AG08395 (cell line): ENCODE measurements at regions not wholly inside any gene's neighbourhood (a gene's known extent, or its start where the extent isn't known, plus 50 kb on each side); places are given as distances from the start of the nearest gene placed in this dataset.
A peak's percentile ranks its signal among the peaks of the same experiment; 100 is the strongest.

Experiments
- DNase-seq: peaks from one replicate; pipeline ENCODE4 v3.0.0; 2012; ENCODE audit warnings: mixed read lengths, low spot score

GRCh38 chr12:75600146-75600545, 88.7 kb upstream of the KRR1 start:
- DNase-seq, result no peak

- DNase-seq, result no peak
Measured at GRCh38 chr12:75599061-75599460, 87.7 kb upstream of the KRR1 start.

- DNase-seq, result no peak
Measured at GRCh38 chr12:75596406-75596805, 85.0 kb upstream of the KRR1 start.

DNA sequence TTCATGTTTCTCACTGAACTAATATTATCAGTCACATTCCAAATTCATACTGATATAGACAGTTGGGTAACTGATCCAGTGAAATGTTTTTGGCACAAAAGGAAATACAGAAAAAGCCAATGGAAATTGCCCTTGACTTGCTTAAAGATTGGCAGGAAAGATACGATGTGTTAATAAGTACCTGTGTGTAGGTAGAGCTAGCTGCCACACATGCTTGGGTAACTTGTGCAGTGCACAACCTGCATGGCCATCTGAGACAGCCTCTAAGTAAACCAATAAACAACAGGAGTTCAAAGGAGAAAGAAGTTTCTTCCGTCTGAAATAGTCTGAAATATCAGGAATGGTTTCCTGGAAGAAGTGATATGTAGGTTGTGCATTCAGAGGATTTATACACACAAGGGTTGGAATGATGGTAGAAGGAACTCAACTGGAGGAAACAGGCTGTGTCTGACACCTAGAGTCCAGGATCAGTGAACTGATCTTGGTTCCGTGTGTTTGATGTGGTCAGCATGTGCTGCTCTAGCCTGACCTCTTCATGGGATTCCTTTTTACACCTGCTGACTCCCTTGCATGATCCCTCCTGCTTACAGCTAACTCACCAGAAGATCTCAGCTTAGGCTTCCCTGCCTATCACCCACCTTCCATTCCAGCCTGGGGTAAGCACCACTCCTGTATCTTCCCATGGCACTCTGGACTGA, 81.4 kb upstream of the KRR1 start:
- DNase-seq, result no peak

- no peak for DNase-seq
Measured at GRCh38 chr12:75592086-75592485, 80.7 kb upstream of the KRR1 start.

GRCh38 chr12:75591628-75592027, 80.2 kb upstream of the KRR1 start:
- no peak for DNase-seq

GRCh38 chr12:75589801-75590200, 78.4 kb upstream of the KRR1 start:
- DNase-seq, result no peak

GRCh38 chr12:75587340-75588106, 76.1 kb upstream of the KRR1 start:
- DNase-seq, result peak; percentile 21

GRCh38 chr12:75585330-75585729, 73.9 kb upstream of the KRR1 start:
- DNase-seq, result peak; percentile 50

GRCh38 chr12:75583355-75583754, 71.9 kb upstream of the KRR1 start:
- DNase-seq, result no peak

DNA sequence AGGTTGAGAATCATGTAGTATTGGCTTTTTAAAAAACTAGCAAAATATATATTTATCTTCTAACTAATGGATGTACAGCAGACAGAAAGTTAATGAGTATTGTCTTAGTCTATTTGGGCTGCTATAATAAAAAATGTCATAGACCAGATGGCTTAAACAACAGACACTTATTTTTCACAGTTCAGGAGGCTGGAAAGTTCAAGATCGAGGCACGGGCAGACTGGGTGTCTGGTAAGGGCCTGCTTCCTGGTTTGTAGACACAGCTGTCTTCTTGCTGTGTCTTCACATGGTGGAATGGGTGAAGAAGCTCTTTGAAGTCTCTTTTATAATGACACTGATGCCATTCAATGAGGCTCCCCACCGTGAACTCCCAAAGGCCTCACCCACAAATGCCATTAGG, 70.1 kb upstream of the KRR1 start:
- no peak for DNase-seq

GRCh38 chr12:75579552-75579951, 68.1 kb upstream of the KRR1 start:
- no peak for DNase-seq

DNA sequence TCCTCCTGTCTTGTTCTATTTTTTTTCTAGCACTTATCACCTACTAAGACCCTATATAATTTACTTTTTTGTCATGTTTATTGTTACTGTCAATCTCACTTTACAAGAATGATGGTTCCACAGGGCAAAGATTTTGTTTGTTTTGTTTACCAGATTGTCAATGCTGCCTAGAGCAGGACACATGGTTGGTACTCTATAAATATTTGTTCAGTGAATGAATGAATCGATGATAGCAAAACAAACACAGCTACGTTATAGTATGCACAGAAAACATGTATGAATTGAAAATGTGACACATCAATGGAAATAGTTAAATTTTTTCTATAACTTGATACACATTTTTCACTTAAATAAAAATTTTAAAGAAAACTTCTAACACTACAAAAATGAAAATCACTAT, 67.1 kb upstream of the KRR1 start:
- DNase-seq, result no peak

DNA sequence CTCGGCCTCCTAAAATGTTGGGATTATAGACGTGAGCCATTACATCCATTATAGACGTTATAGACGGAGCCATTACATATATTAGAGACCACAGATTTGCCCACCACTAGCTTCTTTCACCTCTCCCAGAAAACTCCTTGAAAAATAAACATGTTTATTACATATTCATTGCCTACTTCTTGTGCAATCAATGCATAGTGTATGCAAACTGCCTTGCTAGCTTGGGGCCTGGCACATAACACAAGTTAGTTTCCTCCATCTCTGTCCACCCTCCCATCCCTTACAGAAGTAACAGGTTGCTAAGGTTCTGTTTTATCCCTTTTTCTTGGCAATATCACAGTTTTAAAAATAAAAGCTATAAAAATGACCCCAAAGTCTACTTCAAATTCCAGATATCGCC, 66.4 kb upstream of the KRR1 start:
- no peak for DNase-seq

GRCh38 chr12:75571656-75572205, 60.3 kb upstream of the KRR1 start:
- no peak for DNase-seq

DNA sequence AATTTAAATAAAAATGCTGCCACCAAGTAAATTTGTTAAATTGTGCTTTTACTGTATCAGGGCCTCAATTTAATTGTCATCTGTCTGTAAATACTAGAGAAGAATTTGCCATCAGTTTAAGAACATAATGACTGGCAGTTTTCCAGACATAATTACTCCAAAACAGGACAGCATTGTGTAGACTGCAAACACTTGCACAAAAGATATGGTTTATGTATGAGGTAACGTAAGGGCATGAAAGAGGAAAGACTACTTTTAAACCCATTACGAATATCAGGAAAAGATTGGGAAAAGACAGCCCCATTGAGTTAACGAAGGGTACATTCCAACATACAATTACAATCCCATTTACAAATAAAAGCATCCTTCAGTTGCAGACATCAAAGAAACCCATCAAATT, 59.8 kb upstream of the KRR1 start:
- DNase-seq, result no peak

- no peak for DNase-seq
Measured at GRCh38 chr12:75568801-75569200, 57.4 kb upstream of the KRR1 start.

DNA sequence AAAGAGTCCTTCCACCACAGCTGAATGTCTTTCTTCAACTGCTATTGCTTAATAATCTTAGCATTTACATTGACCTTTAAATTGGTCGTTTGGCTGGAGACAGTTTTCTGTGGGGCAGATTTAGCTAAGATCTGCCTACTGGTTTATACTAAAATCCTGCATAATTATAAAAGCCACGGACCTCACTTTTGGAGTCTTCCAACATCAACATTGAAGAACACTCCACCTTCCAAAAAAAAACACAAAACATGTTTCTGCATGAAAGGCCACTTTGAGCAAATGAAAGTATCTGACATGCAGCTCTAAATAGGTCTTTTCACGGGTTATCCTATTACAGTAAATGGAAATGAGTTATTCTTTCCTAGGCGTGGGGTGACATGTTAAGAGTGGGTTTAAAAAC, 57.0 kb upstream of the KRR1 start:
- no peak for DNase-seq

DNA sequence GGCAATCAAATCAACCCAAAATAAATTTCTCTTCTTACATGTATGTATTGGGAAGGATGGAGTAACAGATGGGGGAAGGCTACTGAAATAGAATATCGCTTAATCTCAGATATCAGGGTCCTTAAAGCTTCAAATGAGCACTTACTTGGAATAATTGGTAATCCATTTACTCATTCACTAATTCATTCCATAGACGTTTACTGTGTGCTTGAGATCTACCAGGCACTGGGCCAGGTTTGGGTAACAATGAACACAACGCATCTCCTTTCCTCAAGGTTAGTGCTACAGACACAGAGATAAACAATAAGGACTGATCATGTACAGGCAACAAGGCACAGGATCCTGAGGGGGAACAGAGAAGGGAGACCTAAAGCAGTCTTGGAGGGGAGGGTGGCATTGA, 54.4 kb upstream of the KRR1 start:
- DNase-seq, result no peak

GRCh38 chr12:75564852-75565251, 53.4 kb upstream of the KRR1 start:
- no peak for DNase-seq

- DNase-seq, result peak; percentile 33
Measured at GRCh38 chr12:75564398-75564797, 53.0 kb upstream of the KRR1 start.

DNA sequence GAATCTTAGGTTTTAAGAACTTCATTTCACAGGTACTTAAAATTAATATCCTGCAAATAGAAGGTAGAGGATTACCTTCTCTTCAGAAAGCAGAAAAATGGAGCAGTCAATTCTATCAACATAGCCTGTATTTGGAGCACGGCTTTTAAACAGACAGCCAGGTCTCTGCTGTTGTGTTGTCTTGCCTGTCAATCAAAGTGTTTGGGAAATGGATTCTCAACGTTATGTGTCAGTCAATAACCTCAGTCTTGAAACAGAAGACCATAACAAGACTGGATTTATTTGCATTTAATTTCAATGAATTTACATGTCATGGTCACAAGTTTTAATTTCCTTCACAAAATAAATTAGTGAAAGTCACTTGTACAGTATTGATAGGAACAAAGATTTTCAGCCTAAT, 51.9 kb upstream of the KRR1 start:
- DNase-seq, result no peak

DNA sequence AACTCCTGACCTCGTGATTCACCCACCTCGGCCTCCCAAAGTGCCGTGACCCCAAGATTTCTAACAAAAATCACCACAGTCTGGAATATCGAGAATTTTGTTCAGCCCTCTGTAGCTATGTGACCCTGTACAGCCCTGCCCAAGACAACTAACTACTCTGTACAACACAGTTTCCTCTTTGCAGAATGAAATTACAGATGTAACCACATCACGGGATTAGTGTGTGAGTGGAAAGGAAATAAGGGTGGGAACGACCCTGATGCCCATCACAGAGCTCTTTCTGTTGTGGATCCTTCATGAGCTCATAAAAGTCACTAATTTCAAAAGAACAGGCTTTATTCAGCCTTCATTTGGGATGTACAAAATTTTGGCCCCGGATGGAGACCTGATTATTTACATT, 50.5 kb upstream of the KRR1 start:
- DNase-seq, result no peak
